Hepatocyte (in vitro differentiated cells): ENCODE measurements at regions not wholly inside any gene's neighbourhood (a gene's known extent, or its start where the extent isn't known, plus 50 kb on each side); places are given as distances from the start of the nearest gene placed in this dataset.

Source experiments
- DNase-seq: peaks from one replicate; pipeline ENCODE4 v3.0.0-alpha.2; 2016; ENCODE audit warnings: low spot score
- H2AFZ ChIP-seq: fragments of 200-600 bp; sonication (generic); 2 replicates; pipeline ENCODE4 v1.6.0; 2016; ENCODE audit warnings: antibody characterized with exemption, mild to moderate bottlenecking
- H3K27ac ChIP-seq: fragments of 200-600 bp; sonication (generic); 2 replicates; pipeline ENCODE4 v1.5.1; 2016; ENCODE audit warnings: mild to moderate bottlenecking
- H3K27me3 ChIP-seq: fragments of 200-600 bp; sonication (generic); 2 replicates; pipeline ENCODE4 v1.6.1; 2016
- H3K36me3 ChIP-seq: fragments of 200-600 bp; sonication (generic); replicated peaks from 2 replicates; pipeline ENCODE4 v1.5.1; 2016; ENCODE audit warnings: low read depth; ENCODE audit not compliant: insufficient read depth
- H3K4me1 ChIP-seq: fragments of 200-600 bp; sonication (generic); 2 replicates; pipeline ENCODE4 v1.5.1; 2016; ENCODE audit warnings: mild to moderate bottlenecking, moderate library complexity; ENCODE audit not compliant: insufficient read depth
- H3K4me2 ChIP-seq: fragments of 200-600 bp; sonication (generic); 2 replicates; pipeline ENCODE4 v1.6.0; 2016
- H3K4me3 ChIP-seq: fragments of 200-600 bp; sonication (generic); 2 replicates; pipeline ENCODE4 v1.5.1; 2016; ENCODE audit warnings: mild to moderate bottlenecking
- H3K79me2 ChIP-seq: fragments of 200-600 bp; sonication (generic); 2 replicates; pipeline ENCODE4 v1.6.0; 2017; ENCODE audit warnings: mild to moderate bottlenecking
- H3K9me2 ChIP-seq: fragments of 200-600 bp; sonication (generic); replicated peaks from 2 replicates; pipeline ENCODE4 v1.6.0; 2017; ENCODE audit warnings: mild to moderate bottlenecking; ENCODE audit not compliant: insufficient read depth
- H3K9me3 ChIP-seq: fragments of 200-600 bp; sonication (generic); 2 replicates; pipeline ENCODE4 v1.5.1; 2016; ENCODE audit warnings: low read depth, mild to moderate bottlenecking
- H4K20me1 ChIP-seq: fragments of 200-600 bp; sonication (generic); 2 replicates; pipeline ENCODE4 v1.6.0; 2016; ENCODE audit warnings: mild to moderate bottlenecking; ENCODE audit not compliant: insufficient read depth, poor library complexity, severe bottlenecking
- EZH2 ChIP-seq: fragments of 200-600 bp; sonication (generic); IDR thresholded peaks from 2 replicates; pipeline ENCODE4 v1.6.1; 2016; ENCODE audit warnings: antibody characterized with exemption, mild to moderate bottlenecking, borderline replicate concordance
- EZH2phosphoT487 ChIP-seq: fragments of 200-600 bp; sonication (generic); IDR thresholded peaks from one replicate; pipeline ENCODE4 v1.6.1; 2018; ENCODE audit warnings: antibody characterized with exemption, mild to moderate bottlenecking, low read depth, moderate library complexity; ENCODE audit not compliant: unreplicated experiment, severe bottlenecking
- WGBS: methylation state at CpG from one replicate; pipeline ENCODE4 v1.1.6; 2016; ENCODE audit warnings: low lambda C conversion rate; ENCODE audit errors: missing lambda C conversion rate; 5-methylcytosine and 5-hydroxymethylcytosine counted together
- TF ChIP-seq, protein P1 (sequence below): fragments of 200-600 bp; sonication (generic); IDR thresholded peaks from 2 replicates; pipeline ENCODE4 v1.5.1; 2016; ENCODE audit warnings: antibody characterized with exemption, mild to moderate bottlenecking; ENCODE audit not compliant: poor library complexity

DNA sequence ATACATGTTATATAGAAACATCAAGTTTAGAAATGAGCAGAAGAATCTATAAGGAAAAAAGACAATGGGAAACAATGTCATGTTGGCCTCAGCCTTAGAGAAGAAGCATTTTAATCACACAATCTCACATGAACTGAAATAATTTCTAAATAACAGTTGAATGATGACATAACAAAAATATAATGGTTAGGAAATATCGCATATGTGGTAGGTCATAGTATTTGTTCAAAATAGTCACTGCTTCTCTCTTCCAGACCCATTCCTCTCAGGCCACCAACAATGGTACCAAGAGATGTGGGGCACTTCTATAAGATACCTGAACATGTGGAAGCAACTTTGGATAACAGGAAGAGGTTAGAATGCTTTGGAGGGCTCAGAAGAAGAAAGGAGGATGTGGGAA, 195.7 kb upstream of the PDZRN3 start:
- Histone ChIP-seq H4K20me1 (no peaks in the 10 kb centered on the region), H3K4me1 (no peaks in the 10 kb centered on the region), H3K27me3 (no peaks in the 10 kb centered on the region), H3K4me3 (no peak overlapping the region), H2AFZ (no peak overlapping the region), H3K4me2 (no peak overlapping the region), H3K36me3 (no peaks in the 10 kb centered on the region), H3K9me3 (no peaks in the 10 kb centered on the region), H3K79me2 (no peaks in the 10 kb centered on the region), H3K9me2 (no peaks in the 10 kb centered on the region), H3K27ac (no peak overlapping the region)
- TF ChIP-seq EZH2phosphoT487 = no peak
- TF ChIP-seq, protein P1, sequence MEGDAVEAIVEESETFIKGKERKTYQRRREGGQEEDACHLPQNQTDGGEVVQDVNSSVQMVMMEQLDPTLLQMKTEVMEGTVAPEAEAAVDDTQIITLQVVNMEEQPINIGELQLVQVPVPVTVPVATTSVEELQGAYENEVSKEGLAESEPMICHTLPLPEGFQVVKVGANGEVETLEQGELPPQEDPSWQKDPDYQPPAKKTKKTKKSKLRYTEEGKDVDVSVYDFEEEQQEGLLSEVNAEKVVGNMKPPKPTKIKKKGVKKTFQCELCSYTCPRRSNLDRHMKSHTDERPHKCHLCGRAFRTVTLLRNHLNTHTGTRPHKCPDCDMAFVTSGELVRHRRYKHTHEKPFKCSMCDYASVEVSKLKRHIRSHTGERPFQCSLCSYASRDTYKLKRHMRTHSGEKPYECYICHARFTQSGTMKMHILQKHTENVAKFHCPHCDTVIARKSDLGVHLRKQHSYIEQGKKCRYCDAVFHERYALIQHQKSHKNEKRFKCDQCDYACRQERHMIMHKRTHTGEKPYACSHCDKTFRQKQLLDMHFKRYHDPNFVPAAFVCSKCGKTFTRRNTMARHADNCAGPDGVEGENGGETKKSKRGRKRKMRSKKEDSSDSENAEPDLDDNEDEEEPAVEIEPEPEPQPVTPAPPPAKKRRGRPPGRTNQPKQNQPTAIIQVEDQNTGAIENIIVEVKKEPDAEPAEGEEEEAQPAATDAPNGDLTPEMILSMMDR = no peak
- TF ChIP-seq EZH2 = no peak
- DNase-seq = no peak
- WGBS = 100% methylated on average over 1 of the region's 1 CpG

DNA sequence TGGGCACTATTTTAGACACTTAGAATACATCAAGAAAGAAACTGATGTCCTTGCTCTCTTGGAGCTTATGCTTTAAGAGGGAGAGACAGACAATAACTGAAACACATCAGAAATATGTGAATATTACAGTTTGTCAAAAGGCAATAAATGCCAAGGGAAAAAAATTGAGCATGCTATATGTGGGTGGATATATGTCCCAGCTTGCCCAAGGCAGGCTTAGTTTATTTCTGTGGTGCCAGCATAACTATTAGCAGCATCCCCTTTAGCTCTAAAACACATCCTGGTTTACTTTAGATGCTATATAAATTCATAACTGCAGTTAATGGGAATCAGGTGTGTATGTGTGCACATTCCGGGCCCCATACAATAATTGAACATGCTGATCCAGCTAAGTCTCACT, 191.2 kb upstream of the PDZRN3 start:
- Histone ChIP-seq H3K4me2 (no peak overlapping the region), H3K4me1 (no peaks in the 10 kb centered on the region), H2AFZ (no peak overlapping the region), H3K4me3 (no peak overlapping the region), H3K79me2 (no peaks in the 10 kb centered on the region), H3K27me3 (no peaks in the 10 kb centered on the region), H3K36me3 (no peaks in the 10 kb centered on the region), H3K27ac (no peak overlapping the region), H3K9me3 (no peaks in the 10 kb centered on the region), H3K9me2 (no peaks in the 10 kb centered on the region), H4K20me1 (no peaks in the 10 kb centered on the region)
- WGBS = 69% methylated on average over 1 of the region's 1 CpG
- no peak for DNase-seq
- TF ChIP-seq EZH2phosphoT487 (no peak), EZH2 (no peak)
- TF ChIP-seq, protein P1 = no peak

DNA sequence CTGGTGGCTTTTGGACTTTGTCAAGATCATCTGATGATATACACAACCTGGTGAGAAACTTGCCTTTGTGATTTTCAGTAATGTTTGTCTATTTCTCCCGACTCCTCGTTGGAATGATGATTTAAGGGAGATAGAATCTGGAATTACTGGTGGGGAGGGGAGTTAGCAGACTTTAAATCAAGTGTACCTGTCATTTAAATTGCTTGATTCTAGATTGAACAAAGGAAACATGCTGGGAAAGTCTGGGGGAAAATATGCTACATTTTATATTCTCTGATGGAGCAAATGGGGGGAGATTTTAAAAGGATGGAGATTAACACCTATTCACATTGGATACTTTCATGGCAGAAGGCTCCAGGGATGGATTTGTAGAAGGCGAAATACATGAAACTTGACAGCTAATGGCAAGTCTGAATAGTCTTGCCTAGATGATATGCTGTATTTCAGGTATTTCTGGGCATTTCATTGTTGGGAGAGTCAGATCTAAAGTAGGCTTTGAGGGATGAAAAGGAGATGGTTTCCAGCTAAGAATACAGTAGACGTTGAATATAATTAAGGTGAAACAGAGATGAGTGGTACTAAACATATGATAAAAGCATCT, 189.1 kb upstream of the PDZRN3 start:
- H3K79me2 ChIP-seq = no peaks in the 10 kb centered on the region
- no peaks in the 10 kb centered on the region for H4K20me1 ChIP-seq
- H3K4me1 ChIP-seq = no peaks in the 10 kb centered on the region
- no peak overlapping the region for H3K4me3 ChIP-seq
- TF ChIP-seq, protein P1 = no peak
- TF ChIP-seq EZH2 = no peak
- no peaks in the 10 kb centered on the region for H3K27me3 ChIP-seq
- peak overlapping the region; percentile 32 for H3K27ac ChIP-seq
- H3K4me2 ChIP-seq = peak overlapping the region; percentile 26
- no peaks in the 10 kb centered on the region for H3K9me3 ChIP-seq
- H3K36me3 ChIP-seq = no peaks in the 10 kb centered on the region
- no peak for DNase-seq
- 57% methylated on average over 4 of the region's 4 CpGs for WGBS
- H3K9me2 ChIP-seq = no peaks in the 10 kb centered on the region
- no peak overlapping the region for H2AFZ ChIP-seq

DNA sequence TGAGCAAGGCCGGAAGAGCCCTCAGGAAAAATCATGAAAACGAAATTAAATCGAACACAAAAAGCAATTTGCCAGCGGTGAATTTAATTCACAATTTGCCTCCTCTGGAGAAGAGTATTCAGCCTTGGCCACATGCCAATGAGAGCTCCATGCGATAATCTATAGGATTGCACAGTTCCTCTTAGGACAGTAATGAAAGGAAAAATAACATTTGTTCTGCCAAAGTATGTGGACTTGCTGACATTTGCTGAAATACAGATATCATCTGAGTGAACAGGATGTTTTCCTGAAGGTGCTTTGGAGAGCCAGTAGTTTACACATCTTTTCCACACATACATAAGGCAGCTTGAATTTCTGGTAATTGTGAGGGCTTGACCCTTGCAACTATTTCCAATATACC, 188.6 kb upstream of the PDZRN3 start:
- TF ChIP-seq EZH2phosphoT487 (no peak), EZH2 (no peak)
- TF ChIP-seq, protein P1 = no peak
- H4K20me1 ChIP-seq = no peaks in the 10 kb centered on the region
- H2AFZ ChIP-seq = no peak overlapping the region
- peak overlapping the region; percentile 32 for H3K27ac ChIP-seq
- no peak overlapping the region for H3K4me3 ChIP-seq
- H3K9me2 ChIP-seq = no peaks in the 10 kb centered on the region
- no peaks in the 10 kb centered on the region for H3K27me3 ChIP-seq
- peak; percentile 49 for DNase-seq
- H3K79me2 ChIP-seq = no peaks in the 10 kb centered on the region
- H3K36me3 ChIP-seq = no peaks in the 10 kb centered on the region
- no peaks in the 10 kb centered on the region for H3K4me1 ChIP-seq
- H3K9me3 ChIP-seq = no peaks in the 10 kb centered on the region
- H3K4me2 ChIP-seq = peak overlapping the region; percentile 26
- WGBS = 62% methylated on average over 5 of the region's 5 CpGs
